Esophagus muscularis mucosa (tissue), 4 donors: ENCODE measurements at regions not wholly inside any gene's neighbourhood (a gene's known extent, or its start where the extent isn't known, plus 50 kb on each side); places are given as distances from the start of the nearest gene placed in this dataset.

Experiments used
- DNase-seq: peaks from one replicate; pipeline ENCODE4 v3.0.0-alpha.2; 2017; ENCODE audit errors: extremely low spot score
- H3K27ac ChIP-seq, 4 donors: fragments of 200-600 bp; sonication (generic); replicated peaks in 1 of 4; 1 replicate in 3 of 4; 2 replicates in 1 of 4; pipeline ENCODE4 v1.5.1; 2016 to 2019; ENCODE audit warnings: mild to moderate bottlenecking in 1 of 4
- H3K27me3 ChIP-seq, 4 donors: fragments of 200-600 bp; sonication (generic); one replicate each; pipeline versions ENCODE4 v1.5.1 to v1.6.0; 2016 to 2019
- H3K36me3 ChIP-seq, 4 donors: fragments of 200-600 bp; sonication (generic); one replicate each; pipeline ENCODE4 v1.5.1; 2016 to 2019
- H3K4me1 ChIP-seq, 4 donors: fragments of 200-600 bp; sonication (generic); one replicate each; pipeline ENCODE4 v1.5.1; 2016 to 2019
- H3K4me3 ChIP-seq, 4 donors: fragments of 200-600 bp; sonication (generic); 1 replicate in 2 of 4; 2 replicates in 2 of 4; pipeline ENCODE4 v1.5.1; 2016 to 2019; ENCODE audit warnings: mild to moderate bottlenecking in 4 of 4, moderate library complexity in 1 of 4
- H3K9me3 ChIP-seq, 4 donors: fragments of 200-600 bp; sonication (generic); 1 replicate in 3 of 4; 2 replicates in 1 of 4; pipeline ENCODE4 v1.5.1; 2016 to 2019
- EP300 ChIP-seq: sonication (generic); formaldehyde crosslinking; IDR thresholded peaks from one replicate; pipeline ENCODE4 v1.6.1; 2017; ENCODE audit warnings: antibody characterized with exemption
- POLR2A ChIP-seq: fragments of 450-650 bp; IDR thresholded peaks from one replicate; pipeline ENCODE4 v1.6.1; 2017; ENCODE audit warnings: antibody characterized with exemption, moderate library complexity, mild to moderate bottlenecking, low read depth
- POLR2AphosphoS5 ChIP-seq, 2 donors: sonication (generic); formaldehyde crosslinking; IDR thresholded peaks; one replicate each; pipeline ENCODE4 v1.6.1; 2017; ENCODE audit warnings: antibody characterized with exemption in 2 of 2
- WGBS: methylation state at CpG from one replicate; pipeline ENCODE4 v1.1.5; 2018; 5-methylcytosine and 5-hydroxymethylcytosine counted together
- intact Hi-C: fragments of 100-400 bp; cut with DNase I; formaldehyde crosslinking; loops from one replicate; pipeline ENCODE4 v1.15.1; 2023
- TF ChIP-seq, protein P1 (sequence below), 3 experiments: fragments of 200-600 bp in 2 of 3; fragments of 450-650 bp in 1 of 3; sonication (generic) in 2 of 3; IDR thresholded peaks; one replicate each; pipeline ENCODE4 v1.5.1; 2017 to 2019; ENCODE audit warnings: antibody characterized with exemption in 3 of 3, mild to moderate bottlenecking in 2 of 3, moderate library complexity in 1 of 3

DNA sequence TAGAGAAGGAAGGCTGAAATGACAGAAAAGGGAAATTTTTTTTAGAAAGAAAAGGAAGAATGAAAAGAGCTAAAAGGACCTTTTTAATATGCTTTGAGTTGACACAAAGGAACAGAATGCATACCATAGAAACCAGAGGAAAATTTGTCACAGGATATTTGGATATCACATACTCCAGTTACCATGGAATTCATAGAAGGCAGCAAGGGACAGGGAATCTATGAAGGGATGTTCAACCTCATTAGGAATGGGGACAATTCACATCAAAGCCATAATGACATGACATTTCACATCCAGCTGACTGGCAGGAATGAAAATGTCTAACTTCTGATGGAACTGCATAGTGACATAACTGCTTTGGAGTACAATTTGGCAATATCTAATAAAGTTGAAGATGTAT, 469.4 kb downstream of the CCER1 start:
- Histone ChIP-seq H3K9me3 (peaks cover 0 to 5% (median 0%) of the 10 kb centered on the region in 4 donors), H3K27me3 (no peaks in the 10 kb centered on the region), H3K36me3 (no peaks in the 10 kb centered on the region), H3K27ac (no peak overlapping the region), H3K4me3 (no peak overlapping the region), H3K4me1 (peaks cover 0 to 23% (median 0%) of the 10 kb centered on the region in 4 donors)
- TF ChIP-seq, protein P1, sequence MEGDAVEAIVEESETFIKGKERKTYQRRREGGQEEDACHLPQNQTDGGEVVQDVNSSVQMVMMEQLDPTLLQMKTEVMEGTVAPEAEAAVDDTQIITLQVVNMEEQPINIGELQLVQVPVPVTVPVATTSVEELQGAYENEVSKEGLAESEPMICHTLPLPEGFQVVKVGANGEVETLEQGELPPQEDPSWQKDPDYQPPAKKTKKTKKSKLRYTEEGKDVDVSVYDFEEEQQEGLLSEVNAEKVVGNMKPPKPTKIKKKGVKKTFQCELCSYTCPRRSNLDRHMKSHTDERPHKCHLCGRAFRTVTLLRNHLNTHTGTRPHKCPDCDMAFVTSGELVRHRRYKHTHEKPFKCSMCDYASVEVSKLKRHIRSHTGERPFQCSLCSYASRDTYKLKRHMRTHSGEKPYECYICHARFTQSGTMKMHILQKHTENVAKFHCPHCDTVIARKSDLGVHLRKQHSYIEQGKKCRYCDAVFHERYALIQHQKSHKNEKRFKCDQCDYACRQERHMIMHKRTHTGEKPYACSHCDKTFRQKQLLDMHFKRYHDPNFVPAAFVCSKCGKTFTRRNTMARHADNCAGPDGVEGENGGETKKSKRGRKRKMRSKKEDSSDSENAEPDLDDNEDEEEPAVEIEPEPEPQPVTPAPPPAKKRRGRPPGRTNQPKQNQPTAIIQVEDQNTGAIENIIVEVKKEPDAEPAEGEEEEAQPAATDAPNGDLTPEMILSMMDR (IDR thresholded peaks at IDR 0.05), result no peak
- no peak for TF ChIP-seq POLR2A
- no peak for TF ChIP-seq POLR2AphosphoS5 (IDR thresholded peaks at IDR 0.05)
- TF ChIP-seq EP300, result no peak
- intact Hi-C loops, result no loop called here
- no peak for DNase-seq

DNA sequence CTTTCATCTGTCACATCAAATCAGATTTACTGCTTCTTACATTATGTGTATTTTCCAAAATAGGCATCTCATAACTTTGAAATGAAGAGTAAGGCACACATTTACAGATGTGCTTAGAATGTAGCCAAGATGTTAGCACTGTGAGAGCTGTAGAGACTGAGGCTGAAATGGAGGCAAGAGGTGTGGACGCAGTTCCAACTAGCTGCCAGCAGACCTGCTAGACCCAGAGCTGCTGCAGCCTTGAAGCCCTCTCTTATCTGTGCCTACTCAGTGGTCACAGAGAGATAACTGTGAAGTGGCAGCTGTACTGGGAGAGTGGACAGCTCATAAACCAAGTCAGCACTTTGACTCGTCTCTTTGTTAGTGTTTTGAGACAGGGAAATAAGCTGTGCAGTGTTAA, 470.9 kb downstream of the CCER1 start:
- no peak overlapping the region for H3K27ac ChIP-seq
- H3K36me3 ChIP-seq, result no peaks in the 10 kb centered on the region
- H3K27me3 ChIP-seq, result no peaks in the 10 kb centered on the region
- WGBS, result 62% methylated on average over 2 of the region's 2 CpGs
- no peak overlapping the region for H3K4me3 ChIP-seq
- no peaks in the 10 kb centered on the region for H3K9me3 ChIP-seq
- no peak for TF ChIP-seq EP300
- no peak for TF ChIP-seq POLR2A
- TF ChIP-seq, protein P1 (IDR thresholded peaks at IDR 0.05), result no peak
- TF ChIP-seq POLR2AphosphoS5 (IDR thresholded peaks at IDR 0.05), result no peak
- no peak for DNase-seq
- H3K4me1 ChIP-seq, result peaks cover 0 to 13% (median 0%) of the 10 kb centered on the region in 4 donors
- intact Hi-C loops, result no loop called here

DNA sequence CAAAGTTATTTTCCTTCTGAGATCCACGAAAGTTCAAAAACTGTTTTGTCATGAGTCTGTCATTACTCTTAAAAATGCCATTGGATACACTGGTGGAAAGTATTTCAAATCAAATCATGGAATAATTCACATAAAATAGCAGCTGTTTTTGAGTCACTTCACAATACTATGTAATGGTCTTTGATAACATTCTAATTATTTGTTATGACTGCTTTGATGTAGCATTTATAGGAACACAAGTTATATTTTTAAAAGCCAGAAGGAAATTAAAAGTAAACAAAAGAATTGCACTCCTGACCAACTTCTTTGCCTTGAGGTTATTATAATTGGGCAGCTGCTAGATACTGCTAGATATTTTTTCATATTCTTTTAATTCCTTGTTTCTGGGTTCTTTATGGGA, 473.2 kb downstream of the CCER1 start:
- Histone ChIP-seq H3K4me3 (no peak overlapping the region), H3K27me3 (no peaks in the 10 kb centered on the region), H3K36me3 (no peaks in the 10 kb centered on the region), H3K9me3 (no peaks in the 10 kb centered on the region), H3K4me1 (peaks cover 0 to 13% (median 0%) of the 10 kb centered on the region in 4 donors), H3K27ac (no peak overlapping the region)
- 19% methylated on average over 1 of the region's 1 CpG for WGBS
- intact Hi-C loops, result no loop called here
- no peak for DNase-seq
- no peak for TF ChIP-seq POLR2AphosphoS5 (IDR thresholded peaks at IDR 0.05)

DNA sequence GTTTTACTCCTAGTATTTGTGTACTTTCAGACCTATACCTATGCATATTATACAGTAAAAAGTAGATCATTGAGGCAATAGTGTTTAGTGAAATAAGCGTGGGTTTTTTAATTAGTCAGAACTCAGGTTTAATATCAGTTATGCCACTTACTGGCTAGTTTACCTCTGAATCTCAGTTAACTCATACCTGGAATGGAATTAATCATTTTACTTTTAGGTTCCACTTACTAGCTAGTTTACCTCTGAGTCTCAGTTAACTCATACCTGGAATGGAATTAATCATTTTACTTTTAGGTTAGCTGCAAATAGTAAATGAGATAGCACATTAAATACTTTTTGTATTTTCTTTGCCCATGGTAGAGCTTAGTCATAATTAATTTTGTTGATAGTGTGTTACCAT, 475.7 kb downstream of the CCER1 start:
- WGBS, result 94% methylated on average over 1 of the region's 1 CpG
- no peak for DNase-seq
- no peaks in the 10 kb centered on the region for H3K9me3 ChIP-seq
- no peaks in the 10 kb centered on the region for H3K27me3 ChIP-seq
- peaks cover 0 to 12% (median 0%) of the 10 kb centered on the region in 4 donors for H3K4me1 ChIP-seq
- H3K27ac ChIP-seq, result no peak overlapping the region
- H3K36me3 ChIP-seq, result no peaks in the 10 kb centered on the region
- TF ChIP-seq, protein P1 (IDR thresholded peaks at IDR 0.05), result no peak
- TF ChIP-seq POLR2AphosphoS5 (IDR thresholded peaks at IDR 0.05) (no peak), POLR2A (no peak), EP300 (no peak)
- intact Hi-C loops, result no loop called here
- H3K4me3 ChIP-seq, result no peak overlapping the region

DNA sequence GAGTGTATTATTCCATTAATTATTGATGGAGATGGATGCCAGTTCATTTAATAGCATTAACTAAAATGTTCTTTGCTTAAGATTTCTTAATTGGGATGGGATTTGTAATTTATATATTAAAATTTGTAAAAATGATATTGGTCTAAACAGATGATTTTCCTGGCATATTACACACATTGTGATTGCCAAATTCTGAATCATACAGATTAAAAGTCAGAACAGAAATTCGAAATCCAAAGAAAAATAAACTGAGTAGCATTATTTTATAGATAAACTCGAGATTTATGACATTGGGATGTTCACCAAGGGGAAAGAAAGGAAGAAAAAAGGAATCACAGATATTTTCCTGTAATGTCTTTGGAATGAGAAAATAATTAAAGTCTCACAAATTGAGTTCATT, 481.1 kb downstream of the CCER1 start:
- no peaks in the 10 kb centered on the region for H3K36me3 ChIP-seq
- no peak for DNase-seq
- WGBS, result 33% methylated on average over 2 of the region's 2 CpGs
- no peaks in the 10 kb centered on the region for H3K4me1 ChIP-seq
- no peak overlapping the region for H3K27ac ChIP-seq
- no peaks in the 10 kb centered on the region for H3K27me3 ChIP-seq
- H3K4me3 ChIP-seq, result no peak overlapping the region
- intact Hi-C loops, result no loop called here
- no peak for TF ChIP-seq POLR2A
- TF ChIP-seq, protein P1 (IDR thresholded peaks at IDR 0.05), result no peak
- no peak for TF ChIP-seq POLR2AphosphoS5 (IDR thresholded peaks at IDR 0.05)
- TF ChIP-seq EP300, result no peak
- peaks cover 0 to 20% (median 14%) of the 10 kb centered on the region in 4 donors for H3K9me3 ChIP-seq
